GM18519 (cell line): ENCODE measurements at regions not wholly inside any gene's neighbourhood (a gene's known extent, or its start where the extent isn't known, plus 50 kb on each side); places are given as distances from the start of the nearest gene placed in this dataset.
A peak's percentile ranks its signal among the peaks of the same experiment; 100 is the strongest.

ENCODE experiments used
- ATAC-seq: cut with Tn5 transposase; IDR thresholded peaks from one replicate; pipeline ENCODE4 v1.9.1; 2021; ENCODE audit warnings: mild to moderate bottlenecking, moderate library complexity; ENCODE audit not compliant: unreplicated experiment, low FRiP score

- no peak for ATAC-seq
Observed at GRCh38 chr3:22900296-22900695, 302.8 kb upstream of the UBE2E2 start.

DNA sequence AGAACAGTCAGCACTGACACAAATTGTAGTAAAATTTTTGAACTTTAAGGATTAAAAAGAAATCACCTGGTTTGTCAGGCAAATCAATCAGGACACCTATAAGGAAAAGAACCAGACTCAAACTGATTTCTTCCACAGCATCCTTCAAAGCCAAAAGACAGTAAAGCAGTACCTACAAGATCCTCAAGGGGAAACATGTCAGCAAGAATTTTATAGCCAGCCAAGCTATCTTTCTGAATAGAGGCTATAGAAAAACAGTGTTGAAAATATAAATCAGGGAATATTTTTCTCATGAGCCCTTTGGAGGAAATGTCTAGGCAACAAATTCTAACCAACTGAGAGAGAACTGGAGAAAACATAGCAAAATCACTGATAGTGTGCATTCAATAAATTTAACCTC is 301.4 kb upstream of the UBE2E2 start:
- ATAC-seq: no peak

DNA sequence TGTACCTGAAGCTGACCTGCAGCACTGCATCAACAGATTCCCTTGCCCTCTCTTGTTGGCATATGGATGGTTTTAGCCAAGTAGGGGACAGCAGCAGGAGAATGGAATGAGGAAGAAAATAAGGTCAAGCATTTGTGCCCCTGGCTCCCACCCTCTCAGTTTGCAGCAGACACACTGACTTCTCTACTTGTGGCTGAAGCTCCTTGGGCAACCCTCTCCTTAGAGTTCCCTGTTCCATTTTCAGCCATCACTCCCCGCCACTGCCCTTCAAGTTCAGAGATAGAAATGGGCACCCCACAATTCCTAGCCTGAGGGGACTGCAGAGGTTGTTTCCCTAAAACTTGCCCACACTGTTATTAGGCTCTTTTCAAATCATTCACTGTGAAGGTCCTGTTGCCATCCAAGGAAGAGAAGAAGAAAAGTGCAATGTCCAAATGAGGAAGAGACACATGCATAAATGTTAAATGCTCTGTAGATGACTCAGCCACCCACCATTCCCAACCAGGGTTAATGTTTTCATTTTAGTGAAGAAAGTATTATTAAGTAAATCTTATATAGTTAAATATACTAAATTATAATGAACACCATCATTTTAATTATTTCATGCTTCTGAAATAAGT is 295.9 kb upstream of the UBE2E2 start:
- no peak for ATAC-seq

DNA sequence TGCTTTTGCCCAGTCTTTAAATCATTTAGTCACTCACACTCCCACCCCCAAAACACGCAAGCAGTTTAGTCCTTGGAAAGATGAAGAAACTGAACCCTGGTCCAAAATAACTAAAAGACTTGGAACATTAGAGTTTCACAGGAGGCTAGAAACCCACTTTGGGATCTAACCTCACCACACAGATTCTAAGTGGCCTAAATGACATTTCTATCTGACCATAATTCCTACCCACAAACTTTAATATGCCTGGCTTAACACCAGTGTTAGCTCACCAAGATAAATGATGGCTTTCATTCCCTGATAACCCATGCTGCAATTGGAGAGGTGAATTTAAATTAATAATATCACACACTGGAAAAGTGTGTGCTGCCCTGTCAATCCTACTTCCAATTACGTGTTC is 295.3 kb upstream of the UBE2E2 start:
- no peak for ATAC-seq

- ATAC-seq: no peak
Observed at GRCh38 chr3:22908989-22909507, 294.1 kb upstream of the UBE2E2 start.

DNA sequence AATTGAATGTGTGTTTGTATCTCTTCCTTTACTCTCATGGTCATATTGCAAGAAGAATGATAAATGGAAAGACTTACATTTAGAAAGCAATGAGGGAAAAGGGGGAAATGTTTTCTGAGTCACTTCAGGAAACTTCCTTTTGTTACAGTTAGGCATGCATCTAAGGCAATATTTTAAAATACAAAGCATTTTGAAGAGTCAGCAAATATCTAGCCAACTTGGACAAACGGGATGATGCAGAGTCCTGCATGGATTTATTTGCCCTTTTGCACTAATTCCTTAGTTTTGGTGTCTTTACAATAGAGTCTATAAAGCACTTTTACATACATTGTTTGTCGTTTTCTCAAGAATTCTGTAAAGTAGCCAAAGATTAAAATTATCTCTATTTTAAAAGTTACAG is 286.2 kb upstream of the UBE2E2 start:
- no peak for ATAC-seq

- no peak for ATAC-seq
Observed at GRCh38 chr3:22920006-22920405, 283.1 kb upstream of the UBE2E2 start.

GRCh38 chr3:22922317-22922716 is 280.8 kb upstream of the UBE2E2 start:
- ATAC-seq: peak; percentile 54

GRCh38 chr3:22923711-22924110 is 279.4 kb upstream of the UBE2E2 start:
- no peak for ATAC-seq

DNA sequence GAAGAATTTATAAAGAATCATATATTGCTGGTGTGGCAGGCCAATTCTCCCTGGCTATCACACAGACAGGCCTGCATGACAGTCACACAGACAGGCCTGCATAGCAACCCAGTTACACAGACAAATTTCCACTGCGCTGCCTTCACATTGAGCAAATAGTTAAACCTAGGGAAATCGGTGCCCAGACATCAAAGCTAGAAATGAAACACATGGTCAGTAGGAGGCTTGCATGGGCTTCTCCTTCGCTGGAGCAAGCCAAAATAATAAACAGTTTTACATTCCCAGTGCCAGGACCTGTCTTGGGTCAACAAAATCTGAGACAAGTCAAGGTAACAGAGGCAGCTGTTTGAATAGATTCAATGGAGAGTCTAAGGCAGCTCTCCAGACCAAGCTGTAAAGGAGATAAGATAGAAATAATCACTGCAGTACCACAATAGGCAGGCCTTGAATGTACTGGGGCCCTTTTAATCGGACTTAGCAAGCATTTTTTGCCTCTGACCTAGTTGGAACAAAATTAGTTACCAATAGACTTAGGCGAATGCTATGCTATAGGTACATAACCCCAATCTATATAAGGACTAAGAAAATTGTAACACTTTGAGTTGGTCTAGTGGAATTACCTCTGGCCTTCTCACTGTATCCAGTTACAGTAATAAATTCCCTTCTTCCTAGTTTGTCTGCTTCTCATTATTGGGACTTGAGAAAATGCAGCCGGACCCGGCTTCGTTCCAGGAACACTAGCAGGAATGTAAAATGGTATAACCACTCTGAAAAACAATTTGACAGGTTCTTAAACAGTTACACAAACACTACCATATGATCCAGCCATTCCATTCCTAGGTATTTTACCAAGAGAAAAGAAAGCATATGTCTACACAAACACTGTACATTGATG is 274.7 kb upstream of the UBE2E2 start:
- ATAC-seq: no peak

- ATAC-seq: no peak
Observed at GRCh38 chr3:22933051-22933840, 269.9 kb upstream of the UBE2E2 start.

GRCh38 chr3:22933841-22934116 is 269.3 kb upstream of the UBE2E2 start:
- ATAC-seq: no peak

DNA sequence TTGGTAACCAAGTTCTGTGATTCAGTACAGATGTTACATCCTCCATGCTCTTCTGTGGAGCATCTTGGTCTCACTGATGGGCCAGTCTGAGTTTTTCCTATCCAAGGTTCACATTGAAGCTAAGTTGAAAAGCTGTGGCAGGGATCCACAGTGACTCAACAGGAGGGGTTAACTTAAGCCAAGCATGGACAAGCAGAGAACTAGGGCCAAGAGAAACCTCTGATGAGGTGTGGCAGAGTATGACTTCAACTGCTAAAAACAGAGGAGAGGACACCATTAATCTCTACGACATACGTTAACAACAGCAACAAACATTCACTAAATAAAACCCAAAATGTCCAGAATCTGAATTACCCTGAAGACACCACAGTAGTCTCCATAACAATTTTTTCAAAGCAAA is 268.1 kb upstream of the UBE2E2 start:
- ATAC-seq: no peak

- ATAC-seq: no peak
Observed at GRCh38 chr3:22937536-22937935, 265.6 kb upstream of the UBE2E2 start.

- no peak for ATAC-seq
Observed at GRCh38 chr3:22938739-22939138, 264.4 kb upstream of the UBE2E2 start.

DNA sequence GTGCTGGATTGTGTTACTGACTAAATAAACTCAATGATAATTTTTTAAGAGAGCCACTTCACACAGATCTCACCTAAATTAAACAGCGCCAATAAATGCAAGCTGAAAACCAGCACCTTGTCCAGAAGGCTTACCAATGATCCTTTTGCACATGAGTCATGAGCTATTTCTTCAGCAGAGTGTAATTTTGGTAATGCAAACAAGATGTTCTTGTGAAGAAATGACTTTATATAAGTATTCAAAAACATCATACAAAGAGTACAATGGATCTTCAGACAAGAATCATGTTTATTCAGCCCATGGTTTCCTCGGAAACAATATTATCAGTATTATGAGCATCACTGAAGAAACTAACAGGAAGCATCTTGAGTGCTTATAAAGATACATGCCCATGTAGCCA is 263.8 kb upstream of the UBE2E2 start:
- no peak for ATAC-seq

DNA sequence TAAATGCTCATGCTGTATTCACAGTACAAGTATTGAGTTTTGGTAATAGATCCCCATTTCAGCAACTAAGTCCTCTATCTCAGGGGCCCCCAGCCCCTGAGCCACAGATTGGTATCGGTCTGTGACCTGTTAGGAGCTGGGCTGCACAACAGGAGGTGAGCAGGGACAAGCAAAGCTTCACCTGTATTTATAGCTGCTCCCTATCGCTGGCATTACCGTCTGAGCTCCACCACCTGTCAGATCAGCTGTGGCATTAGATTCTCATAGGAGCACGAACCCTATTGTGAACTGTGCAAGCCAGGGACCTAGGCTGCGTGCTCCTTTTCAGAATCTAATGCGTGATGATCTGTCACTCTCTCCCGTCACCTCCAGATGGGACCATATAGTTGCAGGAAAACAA is 262.8 kb upstream of the UBE2E2 start:
- no peak for ATAC-seq

DNA sequence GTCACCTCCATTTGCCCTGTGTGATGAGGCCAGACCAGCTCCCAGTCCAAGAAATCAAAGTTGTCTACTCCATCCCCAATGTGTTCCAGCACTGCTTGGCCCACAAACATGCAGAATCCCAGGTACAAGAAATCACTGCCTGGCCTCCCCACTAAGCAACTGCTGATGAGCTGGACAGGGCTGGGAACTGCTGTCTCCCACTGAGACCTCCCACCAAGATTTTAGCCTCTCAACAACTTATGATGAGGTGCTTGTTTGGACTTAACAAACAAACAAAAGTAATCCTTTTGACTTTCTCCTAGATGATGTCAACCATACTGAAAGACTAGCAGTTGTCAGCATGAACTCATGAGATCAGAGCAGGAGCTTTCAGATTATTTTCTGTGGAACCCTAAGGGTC is 260.1 kb upstream of the UBE2E2 start:
- no peak for ATAC-seq

- ATAC-seq: no peak
Observed at GRCh38 chr3:22947851-22948250, 255.3 kb upstream of the UBE2E2 start.

DNA sequence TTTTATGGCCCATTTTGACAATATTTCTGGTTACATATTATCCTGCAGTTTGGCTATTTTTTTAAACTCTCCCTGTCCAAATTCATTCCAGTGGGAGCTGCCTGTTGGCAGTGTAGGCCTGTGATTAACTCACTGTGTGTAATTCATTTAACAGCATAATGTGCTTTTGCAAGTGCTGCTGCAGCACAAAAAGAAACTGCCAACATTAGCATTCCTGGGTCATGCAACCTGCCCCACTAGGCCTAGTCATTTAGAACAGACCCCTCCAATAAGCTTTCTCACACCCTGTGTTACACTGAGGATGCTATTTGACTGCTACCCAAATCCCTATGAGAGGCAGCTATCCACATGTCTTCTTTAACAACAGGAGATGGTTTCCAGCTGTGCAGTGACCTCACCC is 251.2 kb upstream of the UBE2E2 start:
- ATAC-seq: no peak

DNA sequence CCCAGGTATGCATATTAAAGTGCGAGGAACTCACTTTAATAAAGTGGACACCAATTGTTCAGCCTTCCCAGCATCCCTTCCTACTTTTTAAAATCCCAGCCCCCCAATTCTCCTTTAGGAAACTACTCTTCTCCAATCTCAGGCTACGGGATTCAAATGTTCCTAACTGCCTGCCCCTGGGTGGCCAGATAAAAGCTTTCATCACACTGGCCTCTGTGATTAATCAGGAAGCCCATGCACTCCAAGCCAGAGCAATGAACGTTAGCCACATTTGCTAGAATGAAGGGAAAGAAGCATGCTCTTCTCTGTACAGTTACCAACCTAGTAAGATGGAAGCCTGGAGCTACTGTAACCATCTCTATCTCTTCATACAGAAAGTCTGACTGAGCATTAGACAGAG is 250.3 kb upstream of the UBE2E2 start:
- ATAC-seq: no peak
